GM12878 (cell line): ENCODE measurements at regions not wholly inside any gene's neighbourhood (a gene's known extent, or its start where the extent isn't known, plus 50 kb on each side); places are given as distances from the start of the nearest gene placed in this dataset.
A peak's percentile ranks its signal among the peaks of the same experiment; 100 is the strongest.

Source experiments
- ATAC-seq: fragments of 200-7000 bp; cut with Tn5 transposase; 3 replicates; pipeline ENCODE4 v1.9.1; 2020; ENCODE audit warnings: mild to moderate bottlenecking, moderate library complexity
- BruUV-seq: library from RNA; stranded (reverse); fragments of 400-500 nt; replicated peaks from 2 replicates; lab custom pipeline; 2021; lab: Mats Ljungman, UMichigan
- CTCF ChIA-PET: fragments of 300-600 bp; sonication (Branson Sonifier 250); formaldehyde crosslinking; extraction: SDS; loops from one replicate; lab custom pipeline; 2021; ENCODE audit warnings: inconsistent platforms; lab: Yijun Ruan, JAX
- POLR2A ChIA-PET: fragments of 350-600 bp; formaldehyde crosslinking; extraction: SDS; loops from one replicate; lab custom pipeline; 2021; ENCODE audit warnings: inconsistent platforms; lab: Charles Lee
- RAD21 ChIA-PET: fragments of 300-600 bp; sonication (Branson Sonifier 250); formaldehyde crosslinking; loops from one replicate; lab custom pipeline; 2023; ENCODE audit warnings: antibody characterized with exemption; ENCODE audit not compliant: unreplicated experiment; lab: Charles Lee
- SMC1A ChIA-PET: fragments of 300-600 bp; sonication (Branson Sonifier 250); formaldehyde crosslinking; loops from one replicate; lab custom pipeline; 2023; ENCODE audit not compliant: unreplicated experiment, uncharacterized antibody; lab: Charles Lee
- DNase-seq: peaks from one replicate; pipeline ENCODE4 v3.0.0-alpha.2; 2011; ENCODE audit warnings: low read depth, low spot score
- FAIRE-seq: peaks from 3 replicates; lab custom pipeline; 2011; peaks lifted over from hg19 to GRCh38; lab: Jason Lieb, UNC
- H2AFZ ChIP-seq: 2 replicates; pipeline ENCODE4 v1.6.0; 2011; ENCODE audit warnings: low read depth, low read length, control low read depth; ENCODE audit not compliant: control insufficient read depth
- H3K27ac ChIP-seq: 2 replicates; pipeline ENCODE4 v1.5.1; 2011; ENCODE audit warnings: control low read depth; ENCODE audit not compliant: control insufficient read depth, insufficient read depth
- H3K27me3 ChIP-seq, 2 experiments: replicated peaks in 1 of 2; 2 replicates each; pipeline versions ENCODE4 v1.6.0 to v1.6.1; 2011; ENCODE audit warnings: low read length in 1 of 2; ENCODE audit not compliant: control insufficient read depth in 2 of 2, insufficient read depth in 2 of 2
- H3K36me3 ChIP-seq, 2 experiments: 2 replicates each; pipeline ENCODE4 v1.5.1; 2011; ENCODE audit warnings: low read length in 1 of 2; ENCODE audit not compliant: control insufficient read depth in 2 of 2, insufficient read depth in 2 of 2
- H3K4me1 ChIP-seq: 2 replicates; pipeline ENCODE4 v1.6.1; 2011; ENCODE audit warnings: mild to moderate bottlenecking, low read length, moderate library complexity, mixed read lengths; ENCODE audit not compliant: control insufficient read depth, insufficient read depth
- H3K4me2 ChIP-seq: 2 replicates; pipeline ENCODE4 v1.6.0; 2011; ENCODE audit warnings: control low read depth; ENCODE audit not compliant: control insufficient read depth, insufficient read depth
- H3K4me3 ChIP-seq: fragments of 200-600 bp; sonication (generic); 2 replicates; pipeline ENCODE4 v1.5.1; 2016
- H3K79me2 ChIP-seq: 2 replicates; pipeline ENCODE4 v1.6.0; 2011; ENCODE audit warnings: low read length; ENCODE audit not compliant: control insufficient read depth, insufficient read depth
- H3K9ac ChIP-seq: 2 replicates; pipeline ENCODE4 v1.8.0; 2011; ENCODE audit warnings: low read length, control low read depth, mixed read lengths; ENCODE audit not compliant: control insufficient read depth, insufficient read depth
- H3K9me3 ChIP-seq: replicated peaks from 3 replicates; pipeline ENCODE4 v1.5.1; 2011; ENCODE audit warnings: mild to moderate bottlenecking, low read length; ENCODE audit not compliant: control insufficient read depth, insufficient read depth
- H4K20me1 ChIP-seq: 2 replicates; pipeline ENCODE4 v1.6.0; 2011; ENCODE audit not compliant: control insufficient read depth, insufficient read depth
- CHD1 ChIP-seq: IDR thresholded peaks from 2 replicates; pipeline ENCODE4 v1.6.1; 2012; ENCODE audit warnings: low read depth, low read length, improper control_type of control experiment
- GATAD2B ChIP-seq: fragments of 450-650 bp; conservative IDR thresholded peaks from 2 replicates; pipeline ENCODE4 v1.6.1; 2017; ENCODE audit warnings: low read depth, mild to moderate bottlenecking, moderate library complexity
- HDAC2 ChIP-seq: fragments of 200-600 bp; sonication (generic); IDR thresholded peaks from 2 replicates; pipeline ENCODE4 v1.6.1; 2017
- NFYA ChIP-seq: IDR thresholded peaks from 2 replicates; pipeline ENCODE4 v1.6.1; 2011; ENCODE audit warnings: low read depth, mild to moderate bottlenecking, low read length, improper control_type of control experiment, borderline replicate concordance
- NFYB ChIP-seq: IDR thresholded peaks from 2 replicates; pipeline ENCODE4 v1.6.1; 2011; ENCODE audit warnings: low read depth, mild to moderate bottlenecking, low read length, improper control_type of control experiment, moderate library complexity; ENCODE audit not compliant: insufficient read depth
- NRF1 ChIP-seq: conservative IDR thresholded peaks from 2 replicates; pipeline ENCODE4 v1.6.1; 2011; ENCODE audit warnings: mild to moderate bottlenecking, low read depth, low read length, improper control_type of control experiment
- POLR2AphosphoS5 ChIP-seq: IDR thresholded peaks from 2 replicates; pipeline ENCODE4 v1.6.1; 2011; ENCODE audit warnings: mild to moderate bottlenecking, low read length, inconsistent platforms
- SPI1 ChIP-seq: IDR thresholded peaks from 2 replicates; pipeline ENCODE4 v1.6.1; 2011; ENCODE audit warnings: low read depth, mild to moderate bottlenecking, low read length, moderate library complexity, borderline replicate concordance; ENCODE audit not compliant: insufficient read depth
- SREBF2 ChIP-seq: IDR thresholded peaks from 2 replicates; pipeline ENCODE4 v1.6.1; 2012; ENCODE audit warnings: mild to moderate bottlenecking, low read length
- SRF ChIP-seq, 2 experiments: IDR thresholded peaks; 2 replicates each; pipeline ENCODE4 v1.6.1; 2011; ENCODE audit warnings: low read depth in 2 of 2, low read length in 2 of 2, mild to moderate bottlenecking in 1 of 2, moderate library complexity in 1 of 2
- TCF12 ChIP-seq: IDR thresholded peaks from 2 replicates; pipeline ENCODE4 v1.6.1; 2011; ENCODE audit warnings: low read depth, mild to moderate bottlenecking, low read length
- YBX1 ChIP-seq: fragments of 450-650 bp; IDR thresholded peaks from 2 replicates; pipeline ENCODE4 v1.6.1; 2016; ENCODE audit warnings: antibody characterized with exemption
- WGBS: methylation state at CpG from one replicate; pipeline ENCODE4 v1.1.6; 2016; ENCODE audit warnings: low lambda C conversion rate; ENCODE audit not compliant: insufficient replicate concordance, insufficient coverage; ENCODE audit errors: missing lambda C conversion rate; 5-methylcytosine and 5-hydroxymethylcytosine counted together
- in situ Hi-C: fragments of 300-500 bp; cut with MboI; formaldehyde crosslinking; loops from 9 replicates; pipeline ENCODE4 v1.14.3; 2018; ENCODE audit warnings: mixed read lengths
- intact Hi-C: fragments of 100-400 bp; cut with micrococcal nuclease; formaldehyde crosslinking; loops from one replicate; pipeline ENCODE4 v1.14.2; 2022; ENCODE audit not compliant: unreplicated experiment
- TF ChIP-seq, protein P1 (sequence below): fragments of 450-650 bp; formaldehyde crosslinking; IDR thresholded peaks from 2 replicates; pipeline ENCODE4 v1.4.0; 2022; ENCODE audit warnings: mild to moderate bottlenecking, moderate library complexity
- TF ChIP-seq, protein P2 (sequence below): IDR thresholded peaks from 2 replicates; pipeline ENCODE4 v1.6.1; 2011; ENCODE audit warnings: low read depth, low read length, improper control_type of control experiment, borderline replicate concordance
- TF ChIP-seq, protein P3 (sequence below): fragments of 450-650 bp; IDR thresholded peaks from 2 replicates; pipeline ENCODE4 v1.6.1; 2017; ENCODE audit warnings: mild to moderate bottlenecking

DNA sequence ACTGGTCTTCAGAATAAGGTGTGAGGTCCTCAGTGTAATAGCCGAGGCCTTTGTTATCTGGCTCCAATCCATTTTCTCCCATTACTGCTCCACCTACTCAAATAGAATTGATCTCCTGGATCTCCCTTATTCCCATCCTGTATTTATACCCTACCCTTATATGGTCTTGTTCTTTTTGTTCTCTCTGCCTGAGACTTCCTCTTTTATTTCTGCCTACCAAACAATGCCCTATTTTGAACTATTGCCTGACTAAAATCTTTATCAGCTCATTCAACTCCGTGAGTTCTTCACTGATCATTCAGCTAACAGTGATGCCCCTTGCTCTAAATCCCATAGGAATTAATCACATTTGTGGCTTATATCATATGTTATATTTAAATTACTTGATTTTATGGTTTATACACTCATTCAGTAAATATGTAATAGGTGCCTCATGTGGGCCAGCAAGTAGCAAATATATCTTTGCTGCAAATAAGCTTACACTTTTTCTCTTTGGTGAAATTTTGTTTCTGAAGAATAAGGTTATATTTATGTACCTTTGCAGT is 417.5 kb upstream of the MEF2C start:
- DNase-seq = no peak
- no peak for FAIRE-seq
- Histone ChIP-seq H3K4me1 (peaks cover 36% of the 10 kb centered on the region), H2AFZ (no peak overlapping the region), H3K36me3 (no peaks in the 10 kb centered on the region), H3K9ac (peak overlapping the region; percentile 14; the same call in 1 of the 2 replicates), H3K27me3 (no peaks in the 10 kb centered on the region), H3K4me3 (peak overlapping the region; percentile 14; the same call in 1 of the 2 replicates), H4K20me1 (no peaks in the 10 kb centered on the region), H3K27ac (peak overlapping the region; percentile 78), H3K4me2 (peak overlapping the region; percentile 11; the same call in 1 of the 2 replicates), H3K79me2 (peaks cover 2% of the 10 kb centered on the region; the same call in 1 of the 2 replicates), H3K9me3 (peaks cover 8% of the 10 kb centered on the region)
- TF ChIP-seq, protein P1, sequence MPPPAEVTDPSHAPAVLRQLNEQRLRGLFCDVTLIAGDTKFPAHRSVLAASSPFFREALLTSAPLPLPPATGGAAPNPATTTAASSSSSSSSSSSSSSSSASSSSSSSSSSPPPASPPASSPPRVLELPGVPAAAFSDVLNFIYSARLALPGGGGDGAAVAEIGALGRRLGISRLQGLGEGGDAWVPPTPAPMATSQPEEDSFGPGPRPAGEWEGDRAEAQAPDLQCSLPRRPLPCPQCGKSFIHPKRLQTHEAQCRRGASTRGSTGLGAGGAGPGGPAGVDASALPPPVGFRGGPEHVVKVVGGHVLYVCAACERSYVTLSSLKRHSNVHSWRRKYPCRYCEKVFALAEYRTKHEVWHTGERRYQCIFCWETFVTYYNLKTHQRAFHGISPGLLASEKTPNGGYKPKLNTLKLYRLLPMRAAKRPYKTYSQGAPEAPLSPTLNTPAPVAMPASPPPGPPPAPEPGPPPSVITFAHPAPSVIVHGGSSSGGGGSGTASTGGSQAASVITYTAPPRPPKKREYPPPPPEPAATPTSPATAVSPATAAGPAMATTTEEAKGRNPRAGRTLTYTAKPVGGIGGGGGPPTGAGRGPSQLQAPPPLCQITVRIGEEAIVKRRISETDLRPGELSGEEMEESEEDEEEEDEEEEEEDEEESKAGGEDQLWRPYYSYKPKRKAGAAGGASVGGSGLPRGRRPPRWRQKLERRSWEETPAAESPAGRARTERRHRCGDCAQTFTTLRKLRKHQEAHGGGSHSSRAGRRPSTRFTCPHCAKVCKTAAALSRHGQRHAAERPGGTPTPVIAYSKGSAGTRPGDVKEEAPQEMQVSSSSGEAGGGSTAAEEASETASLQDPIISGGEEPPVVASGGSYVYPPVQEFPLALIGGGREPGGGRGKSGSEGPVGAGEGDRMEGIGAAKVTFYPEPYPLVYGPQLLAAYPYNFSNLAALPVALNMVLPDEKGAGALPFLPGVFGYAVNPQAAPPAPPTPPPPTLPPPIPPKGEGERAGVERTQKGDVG = no peak
- TF ChIP-seq SREBF2 (no peak), HDAC2 (no peak), YBX1 (no peak), NFYA (no peak), NFYB (no peak), SRF (IDR thresholded peaks at IDR 0.05; ENCODE audit: low read depth in 2 of 2, low read length in 2 of 2) (peak; percentile 38 to 42; a peak in 1 of 4 replicates), GATAD2B (no peak), POLR2AphosphoS5 (no peak), CHD1 (no peak), NRF1 (no peak), SPI1 (peak; percentile 87), TCF12 (no peak)
- TF ChIP-seq, protein P2, sequence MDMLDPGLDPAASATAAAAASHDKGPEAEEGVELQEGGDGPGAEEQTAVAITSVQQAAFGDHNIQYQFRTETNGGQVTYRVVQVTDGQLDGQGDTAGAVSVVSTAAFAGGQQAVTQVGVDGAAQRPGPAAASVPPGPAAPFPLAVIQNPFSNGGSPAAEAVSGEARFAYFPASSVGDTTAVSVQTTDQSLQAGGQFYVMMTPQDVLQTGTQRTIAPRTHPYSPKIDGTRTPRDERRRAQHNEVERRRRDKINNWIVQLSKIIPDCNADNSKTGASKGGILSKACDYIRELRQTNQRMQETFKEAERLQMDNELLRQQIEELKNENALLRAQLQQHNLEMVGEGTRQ = no peak
- TF ChIP-seq, protein P3, sequence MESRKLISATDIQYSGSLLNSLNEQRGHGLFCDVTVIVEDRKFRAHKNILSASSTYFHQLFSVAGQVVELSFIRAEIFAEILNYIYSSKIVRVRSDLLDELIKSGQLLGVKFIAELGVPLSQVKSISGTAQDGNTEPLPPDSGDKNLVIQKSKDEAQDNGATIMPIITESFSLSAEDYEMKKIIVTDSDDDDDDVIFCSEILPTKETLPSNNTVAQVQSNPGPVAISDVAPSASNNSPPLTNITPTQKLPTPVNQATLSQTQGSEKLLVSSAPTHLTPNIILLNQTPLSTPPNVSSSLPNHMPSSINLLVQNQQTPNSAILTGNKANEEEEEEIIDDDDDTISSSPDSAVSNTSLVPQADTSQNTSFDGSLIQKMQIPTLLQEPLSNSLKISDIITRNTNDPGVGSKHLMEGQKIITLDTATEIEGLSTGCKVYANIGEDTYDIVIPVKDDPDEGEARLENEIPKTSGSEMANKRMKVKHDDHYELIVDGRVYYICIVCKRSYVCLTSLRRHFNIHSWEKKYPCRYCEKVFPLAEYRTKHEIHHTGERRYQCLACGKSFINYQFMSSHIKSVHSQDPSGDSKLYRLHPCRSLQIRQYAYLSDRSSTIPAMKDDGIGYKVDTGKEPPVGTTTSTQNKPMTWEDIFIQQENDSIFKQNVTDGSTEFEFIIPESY = no peak
- intact Hi-C loops = loop anchor here (2.0 to 10.0 kb wide), 6 partner anchors 42 to 967 kb away; no protein-coding TSS in a partner anchor
- RAD21 ChIA-PET = interaction anchor here (1.4 to 5.6 kb wide), 14 partner anchors 9 to 570 kb away, joined by 3 to 64 read pairs (median 10); partner anchors contain the start of gene MEF2C
- POLR2A ChIA-PET = interaction anchor here (0.6 to 4.3 kb wide), 6 partner anchors 9 to 135 kb away, joined by 3 to 22 read pairs (median 4); no protein-coding TSS in a partner anchor
- in situ Hi-C loops = loop anchor here (5.0 to 10.0 kb wide), 3 partner anchors 68 to 568 kb away; partner anchors contain the start of gene MEF2C
- WGBS = 58% methylated on average over 2 of the region's 2 CpGs
- CTCF ChIA-PET = interaction anchor here (1.4 to 3.5 kb wide), 7 partner anchors 9 to 429 kb away, joined by 4 to 19 read pairs (median 6); no protein-coding TSS in a partner anchor
- SMC1A ChIA-PET = interaction anchor here (0.6 to 5.2 kb wide), 24 partner anchors 10 to 575 kb away, joined by 3 to 87 read pairs (median 6); no protein-coding TSS in a partner anchor
- no TSS peak for BruUV-seq
- 0 out of 3 replicates have a peak, but pooled peaks have one; percentile 8 for ATAC-seq
